DND-41 (cell line): ENCODE measurements at regions not wholly inside any gene's neighbourhood (a gene's known extent, or its start where the extent isn't known, plus 50 kb on each side); places are given as distances from the start of the nearest gene placed in this dataset.

ENCODE experiments used
- EZH2 ChIP-seq: IDR thresholded peaks from 3 replicates; pipeline ENCODE4 v1.6.1; 2012; ENCODE audit warnings: borderline replicate concordance, low read depth, mild to moderate bottlenecking, moderate library complexity, low read length, inconsistent platforms; ENCODE audit not compliant: severe bottlenecking
- TF ChIP-seq, protein P1 (sequence below): IDR thresholded peaks from 2 replicates; pipeline ENCODE4 v1.5.1; 2012; ENCODE audit warnings: borderline replicate concordance, low read length, moderate library complexity, mild to moderate bottlenecking; ENCODE audit not compliant: poor library complexity, severe bottlenecking; ENCODE audit errors: extremely low read depth

DNA sequence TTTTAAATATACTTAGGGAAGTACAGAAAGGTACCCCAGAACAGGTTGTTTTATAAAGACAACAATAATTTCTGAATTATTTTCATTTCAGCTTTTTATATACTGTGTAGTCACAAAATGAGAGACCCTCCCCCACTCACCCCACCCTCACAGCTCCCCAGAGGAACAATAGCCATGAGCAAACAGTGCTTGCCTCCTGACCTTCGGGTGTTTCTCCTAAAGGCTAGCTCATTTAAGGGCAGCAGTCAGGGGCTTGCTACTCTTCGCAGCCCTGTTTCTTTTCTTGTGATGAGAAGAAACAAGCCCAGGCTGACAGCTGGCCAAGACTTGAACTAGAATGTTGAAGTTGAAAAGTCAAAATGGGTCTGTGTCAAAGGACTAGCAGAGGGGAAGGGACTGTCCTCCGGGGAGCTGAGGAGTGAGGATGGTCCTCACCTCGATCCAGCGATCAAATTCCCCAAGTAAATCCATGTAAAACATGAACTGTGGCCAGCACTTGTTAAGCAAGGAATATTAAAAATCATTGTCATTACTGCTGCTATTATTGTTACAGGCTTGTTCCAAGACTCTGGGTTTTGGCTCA lies 133.8 kb upstream of the ARHGAP5 start:
- TF ChIP-seq, protein P1, sequence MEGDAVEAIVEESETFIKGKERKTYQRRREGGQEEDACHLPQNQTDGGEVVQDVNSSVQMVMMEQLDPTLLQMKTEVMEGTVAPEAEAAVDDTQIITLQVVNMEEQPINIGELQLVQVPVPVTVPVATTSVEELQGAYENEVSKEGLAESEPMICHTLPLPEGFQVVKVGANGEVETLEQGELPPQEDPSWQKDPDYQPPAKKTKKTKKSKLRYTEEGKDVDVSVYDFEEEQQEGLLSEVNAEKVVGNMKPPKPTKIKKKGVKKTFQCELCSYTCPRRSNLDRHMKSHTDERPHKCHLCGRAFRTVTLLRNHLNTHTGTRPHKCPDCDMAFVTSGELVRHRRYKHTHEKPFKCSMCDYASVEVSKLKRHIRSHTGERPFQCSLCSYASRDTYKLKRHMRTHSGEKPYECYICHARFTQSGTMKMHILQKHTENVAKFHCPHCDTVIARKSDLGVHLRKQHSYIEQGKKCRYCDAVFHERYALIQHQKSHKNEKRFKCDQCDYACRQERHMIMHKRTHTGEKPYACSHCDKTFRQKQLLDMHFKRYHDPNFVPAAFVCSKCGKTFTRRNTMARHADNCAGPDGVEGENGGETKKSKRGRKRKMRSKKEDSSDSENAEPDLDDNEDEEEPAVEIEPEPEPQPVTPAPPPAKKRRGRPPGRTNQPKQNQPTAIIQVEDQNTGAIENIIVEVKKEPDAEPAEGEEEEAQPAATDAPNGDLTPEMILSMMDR, result no peak
- no peak for TF ChIP-seq EZH2
